IMR-90 (cell line): ENCODE measurements at regions not wholly inside any gene's neighbourhood (a gene's known extent, or its start where the extent isn't known, plus 50 kb on each side); places are given as distances from the start of the nearest gene placed in this dataset.

Experiments used
- ATAC-seq: fragments of 200-7000 bp; cut with Tn5 transposase; 2 replicates; pipeline ENCODE4 v1.9.1; 2020; ENCODE audit warnings: low read depth, mild to moderate bottlenecking, moderate library complexity
- BruUV-seq: library from RNA; stranded (reverse); fragments of 400-500 nt; replicated peaks from 2 replicates; lab custom pipeline; 2021; lab: Mats Ljungman, UMichigan
- CTCF ChIA-PET: fragments of 300-600 bp; formaldehyde crosslinking; extraction: SDS; loops from one replicate; lab custom pipeline; 2021; ENCODE audit warnings: antibody characterized with exemption; lab: Yijun Ruan, JAX
- POLR2A ChIA-PET: fragments of 300-600 bp; sonication (Branson Sonifier 250); formaldehyde crosslinking; loops from one replicate; lab custom pipeline; 2022; ENCODE audit warnings: antibody characterized with exemption; ENCODE audit not compliant: unreplicated experiment; lab: Charles Lee
- DNase-seq: peaks from one replicate; pipeline ENCODE4 v3.0.0; 2013
- H2AFZ ChIP-seq: replicated peaks from 2 replicates; pipeline ENCODE3; 2013; ENCODE audit warnings: low read length, mild to moderate bottlenecking; ENCODE audit not compliant: poor library complexity
- H2AK5ac ChIP-seq: 2 replicates; pipeline ENCODE4 v1.6.1; 2013; ENCODE audit warnings: low read depth, low read length, inconsistent platforms
- H2AK9ac ChIP-seq: replicated peaks from 2 replicates; pipeline ENCODE3; 2013; ENCODE audit warnings: mild to moderate bottlenecking, low read depth, low read length, moderate library complexity; ENCODE audit not compliant: poor library complexity
- H2BK120ac ChIP-seq: 2 replicates; pipeline ENCODE4 v1.6.1; 2013; ENCODE audit warnings: low read depth, low read length, inconsistent platforms
- H2BK15ac ChIP-seq: 3 replicates; pipeline ENCODE4 v1.6.1; 2013; ENCODE audit warnings: low read depth, low read length, inconsistent platforms
- H2BK20ac ChIP-seq: 2 replicates; pipeline ENCODE4 v1.6.1; 2013; ENCODE audit warnings: low read depth, mild to moderate bottlenecking, inconsistent platforms, low read length, moderate library complexity
- H2BK5ac ChIP-seq: 2 replicates; pipeline ENCODE4 v1.6.1; 2013; ENCODE audit warnings: mild to moderate bottlenecking, low read depth, low read length, inconsistent platforms; ENCODE audit not compliant: poor library complexity, severe bottlenecking
- H3K14ac ChIP-seq: replicated peaks from 2 replicates; pipeline ENCODE4 v1.6.1; 2013; ENCODE audit warnings: low read depth, low read length, inconsistent platforms
- H3K18ac ChIP-seq: 2 replicates; pipeline ENCODE4 v1.6.1; 2013; ENCODE audit warnings: low read depth, low read length, control low read depth
- H3K23ac ChIP-seq: 2 replicates; pipeline ENCODE4 v1.6.1; 2013; ENCODE audit warnings: low read depth, low read length, inconsistent platforms
- H3K27ac ChIP-seq: 2 replicates; pipeline ENCODE4 v1.5.1; 2013; ENCODE audit warnings: mild to moderate bottlenecking, control low read depth, low read length; ENCODE audit not compliant: insufficient read depth
- H3K27me3 ChIP-seq: 2 replicates; pipeline ENCODE4 v1.6.1; 2013; ENCODE audit warnings: low read length; ENCODE audit not compliant: control insufficient read depth, insufficient read depth
- H3K36me3 ChIP-seq: 2 replicates; pipeline ENCODE4 v1.6.1; 2013; ENCODE audit warnings: low read length, mixed read lengths; ENCODE audit not compliant: control insufficient read depth, insufficient read depth
- H3K4ac ChIP-seq: 2 replicates; pipeline ENCODE4 v1.6.1; 2013; ENCODE audit warnings: low read depth, low read length, inconsistent platforms
- H3K4me1 ChIP-seq: 2 replicates; pipeline ENCODE4 v1.6.1; 2013; ENCODE audit warnings: low read length, mixed read lengths; ENCODE audit not compliant: control insufficient read depth, insufficient read depth
- H3K4me2 ChIP-seq: 2 replicates; pipeline ENCODE4 v1.6.1; 2013; ENCODE audit warnings: low read depth, mild to moderate bottlenecking, control low read depth, low read length, moderate library complexity
- H3K4me3 ChIP-seq: 2 replicates; pipeline ENCODE4 v1.5.1; 2013; ENCODE audit warnings: low read depth, mild to moderate bottlenecking, control low read depth, low read length, moderate library complexity; ENCODE audit not compliant: insufficient read depth
- H3K56ac ChIP-seq: 2 replicates; pipeline ENCODE4 v1.6.1; 2013; ENCODE audit warnings: low read length, inconsistent platforms; ENCODE audit not compliant: insufficient read depth; ENCODE audit errors: extremely low read depth
- H3K79me1 ChIP-seq, 2 experiments: 2 replicates each; pipeline ENCODE4 v1.6.1; 2013; ENCODE audit warnings: low read length in 2 of 2, inconsistent platforms in 1 of 2, low read depth in 1 of 2
- H3K9ac ChIP-seq: 2 replicates; pipeline ENCODE4 v1.6.1; 2013; ENCODE audit warnings: low read depth, low read length, control low read depth
- H3K9me1 ChIP-seq: 2 replicates; pipeline ENCODE4 v1.6.1; 2013; ENCODE audit warnings: low read length, inconsistent platforms; ENCODE audit not compliant: insufficient read depth
- H3K9me3 ChIP-seq: 2 replicates; pipeline ENCODE4 v1.6.1; 2013; ENCODE audit warnings: low read length; ENCODE audit not compliant: control insufficient read depth, insufficient read depth
- H4K20me1 ChIP-seq: 2 replicates; pipeline ENCODE4 v1.6.1; 2013; ENCODE audit warnings: low read length, inconsistent platforms; ENCODE audit not compliant: insufficient read depth
- H4K5ac ChIP-seq: 2 replicates; pipeline ENCODE4 v1.6.1; 2013; ENCODE audit warnings: mild to moderate bottlenecking, low read depth, low read length, control low read depth
- H4K8ac ChIP-seq, 2 experiments: 2 replicates each; pipeline ENCODE4 v1.6.1; 2013; ENCODE audit warnings: low read depth in 2 of 2, low read length in 2 of 2, control low read depth in 1 of 2, inconsistent platforms in 1 of 2
- H4K91ac ChIP-seq: 2 replicates; pipeline ENCODE4 v1.6.1; 2013; ENCODE audit warnings: low read depth, low read length, inconsistent platforms; ENCODE audit not compliant: insufficient read depth
- CTCF ChIP-seq: conservative IDR thresholded peaks from 2 replicates; pipeline ENCODE4 v1.5.1; 2012; ENCODE audit warnings: mild to moderate bottlenecking, low read depth, low read length, improper control_type of control experiment
- ELK1 ChIP-seq: fragments of 150-350 bp; IDR thresholded peaks from 2 replicates; pipeline ENCODE4 v1.6.1; 2016; ENCODE audit warnings: low read depth, mild to moderate bottlenecking, low read length, moderate library complexity, borderline replicate concordance
- RAD21 ChIP-seq: IDR thresholded peaks from 2 replicates; pipeline ENCODE4 v1.6.1; 2012; ENCODE audit warnings: low read length, improper control_type of control experiment
- WGBS, 2 experiments: methylation state at CpG; one replicate each; pipeline versions ENCODE4 v1.1.5 to v1.1.7; 2013; ENCODE audit warnings: missing lambda C conversion rate in 2 of 2; ENCODE audit not compliant: insufficient read length in 1 of 2; ENCODE audit errors: extremely low coverage in 2 of 2; 5-methylcytosine and 5-hydroxymethylcytosine counted together
- dilution Hi-C: fragments of 300-500 bp; cut with HindIII; formaldehyde crosslinking; loops from one replicate; pipeline ENCODE4 v1.14.3; 2018; ENCODE audit warnings: low sequenced_read_pairs; ENCODE audit not compliant: unreplicated experiment
- in situ Hi-C: fragments of 300-500 bp; cut with MboI; formaldehyde crosslinking; loops from 3 replicates; pipeline ENCODE4 v1.14.3; 2019; ENCODE audit warnings: low sequenced_read_pairs, inconsistent platforms, mixed read lengths
- intact Hi-C: fragments of 100-400 bp; cut with micrococcal nuclease; formaldehyde crosslinking; loops from 2 replicates; pipeline ENCODE4 v1.10.0; 2022

- no peak overlapping the region for H2BK20ac ChIP-seq
- no peaks in the 10 kb centered on the region for H4K20me1 ChIP-seq
- no peak overlapping the region for H2BK5ac ChIP-seq
- no peak overlapping the region for H3K14ac ChIP-seq
- H2AK5ac ChIP-seq: no peak overlapping the region
- no peak overlapping the region for H2BK15ac ChIP-seq
- no peaks in the 10 kb centered on the region for H3K27me3 ChIP-seq
- H3K36me3 ChIP-seq: no peaks in the 10 kb centered on the region
- in situ Hi-C loops (no loop called here), dilution Hi-C loops (no loop called here), intact Hi-C loops (no loop called here)
- H2BK120ac ChIP-seq: no peak overlapping the region
- H3K9ac ChIP-seq: no peak overlapping the region
- ATAC-seq: no peak
- H2AK9ac ChIP-seq: no peak overlapping the region
- no peak overlapping the region for H4K91ac ChIP-seq
- no peak overlapping the region for H2AFZ ChIP-seq
- H3K18ac ChIP-seq: no peak overlapping the region
- BruUV-seq: no TSS peak
- WGBS, 2 experiments: 80% methylated on average over 1 of the region's 6 CpGs; no CpG with 5 or more reads in 1 of the 2 experiments
- no peak overlapping the region for H3K4me3 ChIP-seq
- DNase-seq: no peak
- no peak overlapping the region for H3K56ac ChIP-seq
- H4K5ac ChIP-seq: no peak overlapping the region
- H3K4ac ChIP-seq: no peak overlapping the region
- TF ChIP-seq RAD21: no peak
- no peak for TF ChIP-seq ELK1
- no peak for TF ChIP-seq CTCF
- H4K8ac ChIP-seq: no peak overlapping the region
- H3K27ac ChIP-seq: no peak overlapping the region
- H3K4me1 ChIP-seq: no peaks in the 10 kb centered on the region
- no peaks in the 10 kb centered on the region for H3K9me3 ChIP-seq
- H3K23ac ChIP-seq: no peak overlapping the region
- ChIA-PET CTCF (interaction anchor here (0.6 kb wide), 1 partner anchor 842 kb away, joined by 3 read pairs; no protein-coding TSS in a partner anchor), POLR2A (no interaction called here)
- H3K79me1 ChIP-seq: no peaks in the 10 kb centered on the region
- no peaks in the 10 kb centered on the region for H3K9me1 ChIP-seq
- H3K4me2 ChIP-seq: no peak overlapping the region
Observed at GRCh38 chr11:105429096-105429910, 180.6 kb upstream of the GRIA4 start.
